ENCODE measurements at regions not wholly inside any gene's neighbourhood (a gene's known extent, or its start where the extent isn't known, plus 50 kb on each side); places are given as distances from the start of the nearest gene placed in this dataset.

DNA sequence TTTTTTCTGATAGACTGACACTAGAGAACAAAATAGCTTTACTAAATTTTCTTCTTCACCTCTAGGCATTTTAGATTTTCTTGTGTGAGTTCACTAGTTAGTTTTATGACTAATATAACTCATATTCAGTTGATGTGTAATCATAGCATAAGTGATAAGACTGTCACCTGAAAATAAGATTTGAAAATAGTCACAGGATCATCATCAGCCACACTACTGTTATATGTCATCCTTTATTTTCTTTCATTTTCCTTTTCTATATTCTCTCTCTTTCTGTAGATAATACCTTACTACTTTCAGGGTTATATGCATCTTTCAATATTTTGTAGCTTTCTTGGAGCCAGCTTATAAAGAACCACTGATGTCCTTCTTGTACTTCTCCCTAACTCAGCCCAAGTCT, 292.6 kb downstream of the TDRD3 start (continued):
- TF ChIP-seq RORB (CRISPR knock-in tag; IDR thresholded peaks at IDR 0.05): no peak
- TF ChIP-seq FOXJ3 (CRISPR knock-in tag; IDR thresholded peaks at IDR 0.05; ENCODE audit: borderline replicate concordance): no peak
- TF ChIP-seq, protein P1, sequence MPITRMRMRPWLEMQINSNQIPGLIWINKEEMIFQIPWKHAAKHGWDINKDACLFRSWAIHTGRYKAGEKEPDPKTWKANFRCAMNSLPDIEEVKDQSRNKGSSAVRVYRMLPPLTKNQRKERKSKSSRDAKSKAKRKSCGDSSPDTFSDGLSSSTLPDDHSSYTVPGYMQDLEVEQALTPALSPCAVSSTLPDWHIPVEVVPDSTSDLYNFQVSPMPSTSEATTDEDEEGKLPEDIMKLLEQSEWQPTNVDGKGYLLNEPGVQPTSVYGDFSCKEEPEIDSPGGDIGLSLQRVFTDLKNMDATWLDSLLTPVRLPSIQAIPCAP (CRISPR knock-in tag; IDR thresholded peaks at IDR 0.05): no peak
- no peak for TF ChIP-seq ESRRA (CRISPR knock-in tag; IDR thresholded peaks at IDR 0.05; ENCODE audit: borderline replicate concordance)
- no peak for TF ChIP-seq CBFB (CRISPR knock-in tag; IDR thresholded peaks at IDR 0.05; ENCODE audit: low read depth)
- no peak for TF ChIP-seq NR1H2 (CRISPR knock-in tag; IDR thresholded peaks at IDR 0.05)
- TF ChIP-seq, protein P2, sequence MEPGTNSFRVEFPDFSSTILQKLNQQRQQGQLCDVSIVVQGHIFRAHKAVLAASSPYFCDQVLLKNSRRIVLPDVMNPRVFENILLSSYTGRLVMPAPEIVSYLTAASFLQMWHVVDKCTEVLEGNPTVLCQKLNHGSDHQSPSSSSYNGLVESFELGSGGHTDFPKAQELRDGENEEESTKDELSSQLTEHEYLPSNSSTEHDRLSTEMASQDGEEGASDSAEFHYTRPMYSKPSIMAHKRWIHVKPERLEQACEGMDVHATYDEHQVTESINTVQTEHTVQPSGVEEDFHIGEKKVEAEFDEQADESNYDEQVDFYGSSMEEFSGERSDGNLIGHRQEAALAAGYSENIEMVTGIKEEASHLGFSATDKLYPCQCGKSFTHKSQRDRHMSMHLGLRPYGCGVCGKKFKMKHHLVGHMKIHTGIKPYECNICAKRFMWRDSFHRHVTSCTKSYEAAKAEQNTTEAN (CRISPR knock-in tag; IDR thresholded peaks at IDR 0.05): no peak
- TF ChIP-seq, protein P3, sequence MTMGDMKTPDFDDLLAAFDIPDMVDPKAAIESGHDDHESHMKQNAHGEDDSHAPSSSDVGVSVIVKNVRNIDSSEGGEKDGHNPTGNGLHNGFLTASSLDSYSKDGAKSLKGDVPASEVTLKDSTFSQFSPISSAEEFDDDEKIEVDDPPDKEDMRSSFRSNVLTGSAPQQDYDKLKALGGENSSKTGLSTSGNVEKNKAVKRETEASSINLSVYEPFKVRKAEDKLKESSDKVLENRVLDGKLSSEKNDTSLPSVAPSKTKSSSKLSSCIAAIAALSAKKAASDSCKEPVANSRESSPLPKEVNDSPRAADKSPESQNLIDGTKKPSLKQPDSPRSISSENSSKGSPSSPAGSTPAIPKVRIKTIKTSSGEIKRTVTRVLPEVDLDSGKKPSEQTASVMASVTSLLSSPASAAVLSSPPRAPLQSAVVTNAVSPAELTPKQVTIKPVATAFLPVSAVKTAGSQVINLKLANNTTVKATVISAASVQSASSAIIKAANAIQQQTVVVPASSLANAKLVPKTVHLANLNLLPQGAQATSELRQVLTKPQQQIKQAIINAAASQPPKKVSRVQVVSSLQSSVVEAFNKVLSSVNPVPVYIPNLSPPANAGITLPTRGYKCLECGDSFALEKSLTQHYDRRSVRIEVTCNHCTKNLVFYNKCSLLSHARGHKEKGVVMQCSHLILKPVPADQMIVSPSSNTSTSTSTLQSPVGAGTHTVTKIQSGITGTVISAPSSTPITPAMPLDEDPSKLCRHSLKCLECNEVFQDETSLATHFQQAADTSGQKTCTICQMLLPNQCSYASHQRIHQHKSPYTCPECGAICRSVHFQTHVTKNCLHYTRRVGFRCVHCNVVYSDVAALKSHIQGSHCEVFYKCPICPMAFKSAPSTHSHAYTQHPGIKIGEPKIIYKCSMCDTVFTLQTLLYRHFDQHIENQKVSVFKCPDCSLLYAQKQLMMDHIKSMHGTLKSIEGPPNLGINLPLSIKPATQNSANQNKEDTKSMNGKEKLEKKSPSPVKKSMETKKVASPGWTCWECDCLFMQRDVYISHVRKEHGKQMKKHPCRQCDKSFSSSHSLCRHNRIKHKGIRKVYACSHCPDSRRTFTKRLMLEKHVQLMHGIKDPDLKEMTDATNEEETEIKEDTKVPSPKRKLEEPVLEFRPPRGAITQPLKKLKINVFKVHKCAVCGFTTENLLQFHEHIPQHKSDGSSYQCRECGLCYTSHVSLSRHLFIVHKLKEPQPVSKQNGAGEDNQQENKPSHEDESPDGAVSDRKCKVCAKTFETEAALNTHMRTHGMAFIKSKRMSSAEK (CRISPR knock-in tag; IDR thresholded peaks at IDR 0.05; ENCODE audit: borderline replicate concordance): no peak
- no peak for TF ChIP-seq GRHL2 (CRISPR knock-in tag; IDR thresholded peaks at IDR 0.05; ENCODE audit: insufficient replicate concordance, severe bottlenecking)
- TF ChIP-seq IRF2 (CRISPR knock-in tag; IDR thresholded peaks at IDR 0.05; ENCODE audit: borderline replicate concordance, low read depth): no peak
- no peak for TF ChIP-seq ZNF671 (CRISPR knock-in tag; IDR thresholded peaks at IDR 0.05)
- TF ChIP-seq, protein P4, sequence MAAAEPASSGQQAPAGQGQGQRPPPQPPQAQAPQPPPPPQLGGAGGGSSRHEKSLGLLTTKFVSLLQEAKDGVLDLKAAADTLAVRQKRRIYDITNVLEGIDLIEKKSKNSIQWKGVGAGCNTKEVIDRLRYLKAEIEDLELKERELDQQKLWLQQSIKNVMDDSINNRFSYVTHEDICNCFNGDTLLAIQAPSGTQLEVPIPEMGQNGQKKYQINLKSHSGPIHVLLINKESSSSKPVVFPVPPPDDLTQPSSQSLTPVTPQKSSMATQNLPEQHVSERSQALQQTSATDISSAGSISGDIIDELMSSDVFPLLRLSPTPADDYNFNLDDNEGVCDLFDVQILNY (CRISPR knock-in tag; IDR thresholded peaks at IDR 0.05): no peak

DNA sequence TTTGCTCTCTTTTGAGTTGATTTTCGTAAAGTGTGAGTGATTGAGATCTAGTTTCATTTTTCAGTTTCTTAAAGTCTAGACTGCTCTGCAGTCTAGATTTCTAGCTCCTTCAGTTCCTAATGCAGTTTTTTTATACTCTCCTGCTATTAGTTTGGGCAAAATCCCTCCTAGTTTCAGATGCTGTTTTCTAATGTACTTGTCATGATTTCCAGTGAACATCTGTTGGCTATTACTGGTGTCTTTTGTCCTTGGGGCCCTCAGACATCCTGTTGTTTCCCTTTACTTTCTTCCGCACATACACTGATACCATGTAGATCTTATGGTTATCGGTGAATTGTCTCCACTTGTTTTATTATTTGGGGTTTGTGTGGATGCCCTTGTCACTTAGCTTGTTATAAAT, 292.1 kb downstream of the TDRD3 start:
- DNase-seq (ENCODE audit: low spot score) (no peak), ATAC-seq (no peak)
- H3K27me3 Mint-ChIP-seq (ENCODE audit: low read depth): no peaks in the 10 kb centered on the region
- no peak overlapping the region for H3K4me3 Mint-ChIP-seq
- H3K9me3 Mint-ChIP-seq: peaks cover 10% of the 10 kb centered on the region
- POLR2A ChIA-PET: no interaction called here
- H3K27ac Mint-ChIP-seq: no peak overlapping the region
- TF ChIP-seq NR1H2 (CRISPR knock-in tag; IDR thresholded peaks at IDR 0.05) (no peak), FOXK1 (CRISPR knock-in tag; IDR thresholded peaks at IDR 0.05) (no peak), SMAD4 (CRISPR knock-in tag; IDR thresholded peaks at IDR 0.05) (no peak), EMX1 (CRISPR knock-in tag; IDR thresholded peaks at IDR 0.05) (no peak)
- TF ChIP-seq, protein P5, sequence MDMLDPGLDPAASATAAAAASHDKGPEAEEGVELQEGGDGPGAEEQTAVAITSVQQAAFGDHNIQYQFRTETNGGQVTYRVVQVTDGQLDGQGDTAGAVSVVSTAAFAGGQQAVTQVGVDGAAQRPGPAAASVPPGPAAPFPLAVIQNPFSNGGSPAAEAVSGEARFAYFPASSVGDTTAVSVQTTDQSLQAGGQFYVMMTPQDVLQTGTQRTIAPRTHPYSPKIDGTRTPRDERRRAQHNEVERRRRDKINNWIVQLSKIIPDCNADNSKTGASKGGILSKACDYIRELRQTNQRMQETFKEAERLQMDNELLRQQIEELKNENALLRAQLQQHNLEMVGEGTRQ (CRISPR knock-in tag; IDR thresholded peaks at IDR 0.05): no peak
- no peaks in the 10 kb centered on the region for H3K36me3 Mint-ChIP-seq
- H3K4me1 Mint-ChIP-seq: no peaks in the 10 kb centered on the region
- CTCF ChIA-PET: no interaction called here

Measured in WTC11 (cell line).